Stomach (tissue), 4 donors: ENCODE measurements at regions not wholly inside any gene's neighbourhood (a gene's known extent, or its start where the extent isn't known, plus 50 kb on each side); places are given as distances from the start of the nearest gene placed in this dataset.

ENCODE experiments used
- CTCF ChIP-seq, 7 experiments: fragments of 450-650 bp in 4 of 7; fragments of 200-600 bp in 3 of 7; sonication (generic) in 3 of 7; IDR thresholded peaks; one replicate each; pipeline ENCODE4 v1.5.1; 2016 to 2019; ENCODE audit warnings: antibody characterized with exemption in 7 of 7, control low read depth in 2 of 7, mild to moderate bottlenecking in 1 of 7
- EP300 ChIP-seq: sonication (generic); formaldehyde crosslinking; IDR thresholded peaks from one replicate; pipeline ENCODE4 v1.6.1; 2017; ENCODE audit warnings: antibody characterized with exemption
- POLR2A ChIP-seq, 4 donors: fragments of 450-650 bp; IDR thresholded peaks; one replicate each; pipeline ENCODE4 v1.6.1; 2016; ENCODE audit warnings: antibody characterized with exemption in 4 of 4, control low read depth in 2 of 4, mild to moderate bottlenecking in 1 of 4, moderate library complexity in 1 of 4

DNA sequence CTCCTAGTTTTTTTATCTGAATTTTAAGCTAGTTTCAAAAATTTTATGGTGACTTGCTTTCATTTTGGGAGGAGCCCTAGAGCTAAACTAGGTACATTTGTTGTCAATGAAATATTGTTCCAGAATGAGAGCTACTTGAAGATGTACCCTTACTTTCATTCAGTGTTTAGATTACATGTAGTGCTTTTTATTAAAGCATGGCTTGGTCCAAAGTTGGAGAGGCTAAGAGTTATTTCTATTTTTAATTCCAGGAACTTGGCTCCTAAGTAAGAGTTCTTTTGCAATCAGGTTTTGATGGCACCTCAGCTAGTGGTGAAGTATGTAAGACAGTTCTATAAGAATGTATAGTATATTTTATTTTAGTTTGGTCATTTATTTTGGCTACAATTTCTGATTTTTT is 165.5 kb downstream of the PRR32 start:
- no peak for TF ChIP-seq POLR2A (IDR thresholded peaks at IDR 0.05)
- TF ChIP-seq EP300 = no peak
- no peak for TF ChIP-seq CTCF (IDR thresholded peaks at IDR 0.05)
